K562 (cell line): ENCODE measurements at regions not wholly inside any gene's neighbourhood (a gene's known extent, or its start where the extent isn't known, plus 50 kb on each side); places are given as distances from the start of the nearest gene placed in this dataset.
"Not testable (repeated sequence)": the region's sequence is repeated elsewhere in the genome, so short reads cannot be mapped to it uniquely, and the experiment has no call there.

Experiments
- ATAC-seq: fragments of 200-7000 bp; cut with Tn5 transposase; 3 replicates; pipeline ENCODE4 v1.9.1; 2020; ENCODE audit warnings: moderate library complexity
- BruUV-seq: library from RNA; stranded (reverse); fragments of 400-500 nt; replicated peaks from 2 replicates; lab custom pipeline; 2021; lab: Mats Ljungman, UMichigan
- CTCF ChIA-PET: fragments of 300-600 bp; formaldehyde crosslinking; extraction: SDS; loops from one replicate; lab custom pipeline; 2021; ENCODE audit warnings: low intra/inter-chr PET ratio; lab: Yijun Ruan, JAX
- POLR2A ChIA-PET: fragments of 300-600, 350-650 bp; sonication (Branson Sonifier 250); formaldehyde crosslinking; extraction: SDS; loops from one replicate; lab custom pipeline; 2021; ENCODE audit warnings: antibody characterized with exemption, inconsistent platforms; lab: Yijun Ruan, JAX
- DNase-seq, 4 experiments: peaks; one replicate each; pipeline versions ENCODE4 v3.0.0 to v3.0.0-alpha.2; 2011 to 2018; ENCODE audit warnings: low spot score in 3 of 4, mixed read lengths in 3 of 4; ENCODE audit errors: extremely low read depth in 1 of 4
- FAIRE-seq: peaks from 2 replicates; lab custom pipeline; 2011; peaks lifted over from hg19 to GRCh38; lab: Jason Lieb, UNC
- H2AFZ ChIP-seq: 2 replicates; pipeline ENCODE4 v1.6.0; 2011; ENCODE audit warnings: low read depth, low read length, control low read depth, inconsistent platforms
- H3K27ac ChIP-seq: fragments of 200-600 bp; 3 replicates; pipeline ENCODE4 v1.8.0; 2011; ENCODE audit warnings: low read depth, mild to moderate bottlenecking, control low read depth, inconsistent platforms, low read length, moderate library complexity, mixed read lengths; ENCODE audit errors: extremely low read depth
- H3K27me3 ChIP-seq, 2 experiments: fragments of 300-600 bp in 1 of 2; 2 replicates in 1 of 2; 3 replicates in 1 of 2; pipeline versions ENCODE4 v1.6.0 to v1.8.0; 2011; ENCODE audit warnings: inconsistent platforms in 2 of 2, low read length in 2 of 2, mild to moderate bottlenecking in 1 of 2, mixed read lengths in 1 of 2, moderate library complexity in 1 of 2; ENCODE audit not compliant: control insufficient read depth in 2 of 2, insufficient read depth in 2 of 2
- H3K36me3 ChIP-seq: fragments of 300-600 bp; 3 replicates; pipeline ENCODE4 v1.8.0; 2011; ENCODE audit warnings: mild to moderate bottlenecking, low read length, inconsistent platforms; ENCODE audit not compliant: control insufficient read depth, insufficient read depth
- H3K4me1 ChIP-seq, 2 experiments: fragments of 200-600 bp in 1 of 2; replicated peaks in 1 of 2; 2 replicates in 1 of 2; 3 replicates in 1 of 2; pipeline versions ENCODE4 v1.5.1 to v1.8.0; 2011; ENCODE audit warnings: inconsistent platforms in 2 of 2, low read length in 2 of 2, mild to moderate bottlenecking in 1 of 2, mixed read lengths in 1 of 2, moderate library complexity in 1 of 2; ENCODE audit not compliant: control insufficient read depth in 2 of 2, insufficient read depth in 2 of 2
- H3K4me2 ChIP-seq: 2 replicates; pipeline ENCODE4 v1.6.1; 2011; ENCODE audit warnings: low read length, control low read depth, inconsistent platforms, mixed read lengths; ENCODE audit not compliant: insufficient read depth
- H3K4me3 ChIP-seq: fragments of 200-600 bp; sonication (generic), shearing (Covaris generic); 2 replicates; pipeline ENCODE4 v1.5.1; 2016; ENCODE audit warnings: control low read depth, inconsistent platforms
- H3K79me2 ChIP-seq: fragments of 200-600 bp; 3 replicates; pipeline ENCODE4 v1.8.0; 2011; ENCODE audit warnings: low read length, inconsistent platforms; ENCODE audit not compliant: control insufficient read depth, insufficient read depth
- H3K9ac ChIP-seq, 2 experiments: 2 replicates each; pipeline versions ENCODE4 v1.6.0 to v1.6.1; 2011; ENCODE audit warnings: low read depth in 2 of 2, low read length in 2 of 2, control low read depth in 1 of 2, inconsistent platforms in 1 of 2, mild to moderate bottlenecking in 1 of 2, mixed read lengths in 1 of 2; ENCODE audit not compliant: insufficient read depth in 1 of 2
- H3K9me1 ChIP-seq: one replicate; pipeline ENCODE4 v1.6.0; 2011; ENCODE audit warnings: inconsistent platforms, mild to moderate bottlenecking, low read length, moderate library complexity; ENCODE audit not compliant: control insufficient read depth, insufficient read depth
- H3K9me3 ChIP-seq: replicated peaks from 2 replicates; pipeline ENCODE4 v1.5.1; 2011; ENCODE audit warnings: low read depth, low read length, inconsistent platforms; ENCODE audit not compliant: control insufficient read depth, insufficient read depth
- H4K20me1 ChIP-seq: replicated peaks from 2 replicates; pipeline ENCODE4 v1.6.1; 2011; ENCODE audit warnings: low read length, inconsistent platforms, mixed read lengths; ENCODE audit not compliant: control insufficient read depth, insufficient read depth
- CEBPB ChIP-seq: fragments of 450-650 bp; IDR thresholded peaks from 2 replicates; pipeline ENCODE4 v1.6.1; 2016; ENCODE audit warnings: missing genetic modification characterization, missing compliant biosample characterization
- CEBPG ChIP-seq, 3 experiments: fragments of 200-800 bp in 1 of 3; sonication (Bioruptor generic) in 1 of 3; sonication (generic) in 1 of 3; formaldehyde crosslinking in 1 of 3; IDR thresholded peaks in 2 of 3; conservative IDR thresholded peaks in 1 of 3; 2 replicates each; pipeline versions ENCODE4 v1.6.1 to v1.8.0; 2016 to 2022; ENCODE audit warnings: missing compliant biosample characterization in 2 of 3, missing genetic modification characterization in 2 of 3, mild to moderate bottlenecking in 1 of 3, missing genetic modification reagents in 1 of 3
- RBM25 ChIP-seq: fragments of 200-400 bp; formaldehyde crosslinking; IDR thresholded peaks from 2 replicates; pipeline ENCODE4 v1.6.1; 2018; ENCODE audit warnings: low read length, low read depth, moderate library complexity; ENCODE audit not compliant: severe bottlenecking
- ZNF436 ChIP-seq: fragments of 250-450, 450-650 bp; sonication (Bioruptor Pico); formaldehyde crosslinking; IDR thresholded peaks from 2 replicates; pipeline ENCODE4 v1.7.0; 2020; ENCODE audit warnings: mild to moderate bottlenecking
- WGBS: fragments of 100-300 bp; shearing (Covaris generic); methylation state at CpG from one replicate; pipeline ENCODE4 v1.1.6; 2016; ENCODE audit warnings: low coverage, mixed read lengths; ENCODE audit not compliant: insufficient coverage; ENCODE audit errors: missing lambda C conversion rate; 5-methylcytosine and 5-hydroxymethylcytosine counted together
- in situ Hi-C: fragments of 300-500 bp; cut with MboI; formaldehyde crosslinking; loops from 4 replicates; pipeline ENCODE4 v1.15.0; 2018; ENCODE audit warnings: inconsistent platforms, mixed read lengths
- intact Hi-C: fragments of 100-400 bp; cut with micrococcal nuclease; formaldehyde crosslinking; loops from 2 replicates; pipeline ENCODE4 v1.14.2; 2022

- DNase-seq (no peak), FAIRE-seq (no peak), ATAC-seq (no peak)
- no peaks in the 10 kb centered on the region for H3K27me3 ChIP-seq
- H3K9ac ChIP-seq: no peak overlapping the region
- intact Hi-C loops (no loop called here), in situ Hi-C loops (no loop called here)
- no peaks in the 10 kb centered on the region for H3K4me1 ChIP-seq
- H3K36me3 ChIP-seq: no peaks in the 10 kb centered on the region
- ChIA-PET CTCF (no interaction called here), POLR2A (no interaction called here)
- H3K4me2 ChIP-seq: no peak overlapping the region
- no TSS peak for BruUV-seq
- H4K20me1 ChIP-seq: no peaks in the 10 kb centered on the region
- no peak overlapping the region for H3K4me3 ChIP-seq
- no peaks in the 10 kb centered on the region for H3K9me1 ChIP-seq
- TF ChIP-seq RBM25 (peak; percentile 40), ZNF436 (CRISPR knock-in tag) (no peak)
- H3K79me2 ChIP-seq: no peaks in the 10 kb centered on the region
- no peaks in the 10 kb centered on the region for H3K9me3 ChIP-seq
- no peak overlapping the region for H3K27ac ChIP-seq
- H2AFZ ChIP-seq: no peak overlapping the region
Measured at GRCh38 chr18:78273876-78274275, 705.7 kb upstream of the SALL3 start.

GRCh38 chr18:78283425-78283824 lies 696.2 kb upstream of the SALL3 start:
- FAIRE-seq; H3K27me3 ChIP-seq; intact Hi-C loops; H3K27ac ChIP-seq; H3K36me3 ChIP-seq; H3K9me3 ChIP-seq; ATAC-seq; H3K9ac ChIP-seq; CTCF ChIA-PET; POLR2A ChIA-PET; DNase-seq; in situ Hi-C loops; H4K20me1 ChIP-seq; H3K4me1 ChIP-seq; H3K4me2 ChIP-seq; H3K9me1 ChIP-seq; BruUV-seq; H3K79me2 ChIP-seq; H3K4me3 ChIP-seq; H2AFZ ChIP-seq; TF ChIP-seq CEBPG (CRISPR knock-in tag; IDR thresholded peaks at IDR 0.05): not testable (repeated sequence)
- 0% methylated on average over 6 of the region's 7 CpGs for WGBS
- TF ChIP-seq CEBPB (tag) (peak; percentile 71), CEBPG (tag; conservative IDR thresholded peaks at IDR 0.05 in 1 of 2, IDR thresholded peaks at IDR 0.05 in 1 of 2) (peak in 1 of 2 experiments; percentile 75; a peak in 2 of 4 replicates)
